ENCODE measurements at regions not wholly inside any gene's neighbourhood (a gene's known extent, or its start where the extent isn't known, plus 50 kb on each side); places are given as distances from the start of the nearest gene placed in this dataset.
"Not testable (repeated sequence)": the region's sequence is repeated elsewhere in the genome, so short reads cannot be mapped to it uniquely, and the experiment has no call there.

- no peaks in the 10 kb centered on the region for H3K27me3 ChIP-seq (ENCODE audit: low read depth, low read length)
- no peak overlapping the region for H3K4me3 ChIP-seq (ENCODE audit: low read length)
- TF ChIP-seq CTCF (IDR thresholded peaks at IDR 0.05; ENCODE audit: low read depth, low read length) (no peak), EZH2phosphoT487 (IDR thresholded peaks at IDR 0.05; ENCODE audit: low read depth) (no peak)
- H3K4me1 ChIP-seq (ENCODE audit: low read length) = peaks cover 62% of the 10 kb centered on the region
- H4K20me1 ChIP-seq (ENCODE audit: insufficient read depth, low read length) = no peaks in the 10 kb centered on the region
- H3K9me3 ChIP-seq (ENCODE audit: insufficient read depth, low read length) = no peaks in the 10 kb centered on the region
- H3K27ac ChIP-seq (ENCODE audit: low read length) = no peak overlapping the region
- no peaks in the 10 kb centered on the region for H3K79me2 ChIP-seq (ENCODE audit: low read length)
- no peak overlapping the region for H2AFZ ChIP-seq (ENCODE audit: low read depth, low read length)
- H3K9ac ChIP-seq (ENCODE audit: low read length) = no peak overlapping the region
- H3K4me2 ChIP-seq (ENCODE audit: low read length) = peak overlapping the region; percentile 31
- no peaks in the 10 kb centered on the region for H3K36me3 ChIP-seq (replicated peaks; ENCODE audit: low read depth, low read length)
Observed at GRCh38 chr6:156010-156409, 136.3 kb upstream of the DUSP22 start.

- H3K4me3 ChIP-seq (ENCODE audit: low read length); H3K27me3 ChIP-seq (ENCODE audit: low read depth, low read length); H3K9me3 ChIP-seq (ENCODE audit: insufficient read depth, low read length); H3K79me2 ChIP-seq (ENCODE audit: low read length); H4K20me1 ChIP-seq (ENCODE audit: insufficient read depth, low read length); H3K27ac ChIP-seq (ENCODE audit: low read length); H3K36me3 ChIP-seq (replicated peaks; ENCODE audit: low read depth, low read length); H2AFZ ChIP-seq (ENCODE audit: low read depth, low read length); H3K9ac ChIP-seq (ENCODE audit: low read length): not testable (repeated sequence)
- Histone ChIP-seq H3K4me1 (ENCODE audit: low read length) (peaks cover 57% of the 10 kb centered on the region), H3K4me2 (ENCODE audit: low read length) (peak overlapping the region; percentile 31)
Observed at GRCh38 chr6:156441-157140, 135.7 kb upstream of the DUSP22 start.

GRCh38 chr6:157176-157575 lies 135.1 kb upstream of the DUSP22 start:
- H3K9me3 ChIP-seq (ENCODE audit: insufficient read depth, low read length); H3K27me3 ChIP-seq (ENCODE audit: low read depth, low read length); H3K36me3 ChIP-seq (replicated peaks; ENCODE audit: low read depth, low read length); H3K4me3 ChIP-seq (ENCODE audit: low read length); H3K9ac ChIP-seq (ENCODE audit: low read length); H3K27ac ChIP-seq (ENCODE audit: low read length); H3K79me2 ChIP-seq (ENCODE audit: low read length); H4K20me1 ChIP-seq (ENCODE audit: insufficient read depth, low read length); H2AFZ ChIP-seq (ENCODE audit: low read depth, low read length): not testable (repeated sequence)
- Histone ChIP-seq H3K4me1 (ENCODE audit: low read length) (peaks cover 54% of the 10 kb centered on the region), H3K4me2 (ENCODE audit: low read length) (peak overlapping the region; percentile 31; the same call in 1 of the 2 replicates)
- TF ChIP-seq CTCF (IDR thresholded peaks at IDR 0.05; ENCODE audit: low read depth, low read length) = peak; percentile 45

- not testable (repeated sequence) for H4K20me1 ChIP-seq (ENCODE audit: insufficient read depth, low read length)
Observed at GRCh38 chr6:161657-162056, 130.6 kb upstream of the DUSP22 start.

GRCh38 chr6:164720-165119 lies 127.6 kb upstream of the DUSP22 start:
- no peaks in the 10 kb centered on the region for H3K36me3 ChIP-seq (replicated peaks; ENCODE audit: low read depth, low read length)
- peaks cover 10% of the 10 kb centered on the region for H3K4me1 ChIP-seq (ENCODE audit: low read length)
- no peaks in the 10 kb centered on the region for H3K79me2 ChIP-seq (ENCODE audit: low read length)
- H3K9ac ChIP-seq (ENCODE audit: low read length) = no peak overlapping the region
- no peaks in the 10 kb centered on the region for H3K27me3 ChIP-seq (ENCODE audit: low read depth, low read length)
- no peak for TF ChIP-seq CTCF (IDR thresholded peaks at IDR 0.05; ENCODE audit: low read depth, low read length)
- no peak for TF ChIP-seq EZH2phosphoT487 (IDR thresholded peaks at IDR 0.05; ENCODE audit: low read depth)
- H4K20me1 ChIP-seq (ENCODE audit: insufficient read depth, low read length) = no peaks in the 10 kb centered on the region
- H3K4me2 ChIP-seq (ENCODE audit: low read length) = no peak overlapping the region
- no peak overlapping the region for H2AFZ ChIP-seq (ENCODE audit: low read depth, low read length)
- H3K4me3 ChIP-seq (ENCODE audit: low read length) = no peak overlapping the region
- H3K9me3 ChIP-seq (ENCODE audit: insufficient read depth, low read length) = no peaks in the 10 kb centered on the region
- no peak overlapping the region for H3K27ac ChIP-seq (ENCODE audit: low read length)

More at GRCh38 chr6:161657-162056, 130.6 kb upstream of the DUSP22 start:
- not testable (repeated sequence) for H3K4me3 ChIP-seq (ENCODE audit: low read length); H3K36me3 ChIP-seq (replicated peaks; ENCODE audit: low read depth, low read length); H3K27me3 ChIP-seq (ENCODE audit: low read depth, low read length); H3K9me3 ChIP-seq (ENCODE audit: insufficient read depth, low read length); H3K9ac ChIP-seq (ENCODE audit: low read length); H3K79me2 ChIP-seq (ENCODE audit: low read length); H3K4me2 ChIP-seq (ENCODE audit: low read length); H3K27ac ChIP-seq (ENCODE audit: low read length); H2AFZ ChIP-seq (ENCODE audit: low read depth, low read length)
- peaks cover 14% of the 10 kb centered on the region for H3K4me1 ChIP-seq (ENCODE audit: low read length)
